DND-41 (cell line): ENCODE measurements at regions not wholly inside any gene's neighbourhood (a gene's known extent, or its start where the extent isn't known, plus 50 kb on each side); places are given as distances from the start of the nearest gene placed in this dataset.

Experiments used
- CTCF ChIP-seq: IDR thresholded peaks from 2 replicates; pipeline ENCODE4 v1.5.1; 2012; ENCODE audit warnings: borderline replicate concordance, low read length, moderate library complexity, mild to moderate bottlenecking; ENCODE audit not compliant: poor library complexity, severe bottlenecking; ENCODE audit errors: extremely low read depth
- EZH2 ChIP-seq: IDR thresholded peaks from 3 replicates; pipeline ENCODE4 v1.6.1; 2012; ENCODE audit warnings: borderline replicate concordance, low read depth, mild to moderate bottlenecking, moderate library complexity, low read length, inconsistent platforms; ENCODE audit not compliant: severe bottlenecking

DNA sequence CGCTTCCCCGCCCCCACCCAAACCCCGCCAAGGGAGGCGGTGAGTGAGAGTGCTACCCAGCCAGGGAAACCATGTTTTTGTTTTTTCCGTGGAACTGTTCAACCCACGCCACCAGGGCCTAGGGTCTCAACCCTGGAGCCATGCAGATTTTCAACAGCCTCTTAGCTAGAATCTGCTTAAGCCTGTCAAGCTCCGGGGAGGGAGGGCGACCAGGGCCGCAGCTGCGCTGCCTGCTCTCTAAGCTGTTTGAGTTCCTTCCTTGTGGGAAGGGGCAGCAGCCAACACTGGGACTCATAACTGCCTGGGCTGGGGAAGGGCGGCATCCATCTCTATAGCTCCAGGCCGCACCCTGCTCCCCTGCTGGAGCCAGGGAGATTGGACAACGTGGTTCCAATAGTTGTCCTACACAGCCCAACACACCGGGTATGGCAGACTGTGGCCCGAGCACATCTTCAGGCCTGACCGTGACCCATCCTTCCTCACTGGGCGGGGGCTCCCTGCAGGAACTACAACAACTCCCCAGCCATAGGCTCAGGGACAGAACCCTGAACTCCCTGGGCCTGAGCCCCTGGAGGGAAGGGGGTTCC, 1065.7 kb upstream of the MANEA start:
- no peak for TF ChIP-seq CTCF
- no peak for TF ChIP-seq EZH2
